ENCODE measurements at regions not wholly inside any gene's neighbourhood (a gene's known extent, or its start where the extent isn't known, plus 50 kb on each side); places are given as distances from the start of the nearest gene placed in this dataset.
"Not testable (repeated sequence)": the region's sequence is repeated elsewhere in the genome, so short reads cannot be mapped to it uniquely, and the experiment has no call there.

- H3K79me2 ChIP-seq (ENCODE audit: control insufficient read depth, low read length), result no peaks in the 10 kb centered on the region
- H3K4me2 ChIP-seq (ENCODE audit: low read length), result no peak overlapping the region
- no peaks in the 10 kb centered on the region for H3F3A ChIP-seq (ENCODE audit: control insufficient read depth, insufficient read depth)
- no peak overlapping the region for H3K4me3 ChIP-seq (ENCODE audit: low read length)
- no peak for TF ChIP-seq EZH2phosphoT487 (IDR thresholded peaks at IDR 0.05; ENCODE audit: borderline replicate concordance, low read length)
- TF ChIP-seq CTCF (IDR thresholded peaks at IDR 0.05; ENCODE audit: low read depth, low read length, poor library complexity, severe bottlenecking), result no peak
- H3K4me1 ChIP-seq (ENCODE audit: control insufficient read depth, low read length), result no peaks in the 10 kb centered on the region
- peaks cover 3% of the 10 kb centered on the region; the same call in 1 of the 2 replicates for H3K9me3 ChIP-seq (ENCODE audit: control insufficient read depth, insufficient read depth, low read length)
- no peaks in the 10 kb centered on the region for H3K36me3 ChIP-seq (ENCODE audit: control insufficient read depth, low read length)
- H4K20me1 ChIP-seq (ENCODE audit: control insufficient read depth, insufficient read depth, low read depth, low read length), result no peaks in the 10 kb centered on the region
- peaks cover 2% of the 10 kb centered on the region; the same call in 1 of the 2 replicates for H3K27me3 ChIP-seq (ENCODE audit: control insufficient read depth, low read length)
- H3K27ac ChIP-seq (ENCODE audit: low read depth, low read length), result no peak overlapping the region
- no peaks in the 10 kb centered on the region for H3K9me2 ChIP-seq (replicated peaks; ENCODE audit: control insufficient read depth, low read length)
These were observed 111.5 kb downstream of the PSMG1 start for GRCh38 chr21:39071623-39072214.

DNA sequence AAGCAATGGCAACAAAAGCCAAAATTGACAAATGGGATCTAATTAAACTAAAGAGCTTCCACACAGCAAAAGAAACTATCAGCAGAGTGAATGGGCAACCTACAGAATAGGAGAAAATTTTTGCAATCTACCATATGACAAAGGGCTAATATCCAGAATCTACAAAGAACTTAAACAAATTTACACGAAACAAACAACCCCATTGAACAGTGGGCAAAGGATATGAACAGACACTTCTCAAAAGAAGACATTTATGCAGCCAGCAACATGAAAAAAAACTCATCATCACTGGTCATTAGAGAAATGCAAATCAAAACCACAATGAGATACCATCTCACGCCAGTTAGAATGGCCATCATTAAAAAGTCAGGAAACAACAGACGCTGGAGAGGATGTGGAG lies 113.4 kb downstream of the PSMG1 start:
- not testable (repeated sequence) for H3K9me2 ChIP-seq (replicated peaks; ENCODE audit: control insufficient read depth, low read length); H3K36me3 ChIP-seq (ENCODE audit: control insufficient read depth, low read length); H3K4me1 ChIP-seq (ENCODE audit: control insufficient read depth, low read length); H3K27me3 ChIP-seq (ENCODE audit: control insufficient read depth, low read length); H3K4me3 ChIP-seq (ENCODE audit: low read length); H4K20me1 ChIP-seq (ENCODE audit: control insufficient read depth, insufficient read depth, low read depth, low read length); H3K27ac ChIP-seq (ENCODE audit: low read depth, low read length); H3K79me2 ChIP-seq (ENCODE audit: control insufficient read depth, low read length); H3K9me3 ChIP-seq (ENCODE audit: control insufficient read depth, insufficient read depth, low read length); H3F3A ChIP-seq (ENCODE audit: control insufficient read depth, insufficient read depth); H3K4me2 ChIP-seq (ENCODE audit: low read length)

- H4K20me1 ChIP-seq (ENCODE audit: control insufficient read depth, insufficient read depth, low read depth, low read length), result no peaks in the 10 kb centered on the region
- peaks cover under 1% of the 10 kb centered on the region; the same call in 1 of the 2 replicates for H3K27me3 ChIP-seq (ENCODE audit: control insufficient read depth, low read length)
- H3K79me2 ChIP-seq (ENCODE audit: control insufficient read depth, low read length), result no peaks in the 10 kb centered on the region
- H3F3A ChIP-seq (ENCODE audit: control insufficient read depth, insufficient read depth), result no peaks in the 10 kb centered on the region
- no peaks in the 10 kb centered on the region for H3K36me3 ChIP-seq (ENCODE audit: control insufficient read depth, low read length)
- no peaks in the 10 kb centered on the region for H3K9me3 ChIP-seq (ENCODE audit: control insufficient read depth, insufficient read depth, low read length)
- no peaks in the 10 kb centered on the region for H3K9me2 ChIP-seq (replicated peaks; ENCODE audit: control insufficient read depth, low read length)
- no peak overlapping the region for H3K4me3 ChIP-seq (ENCODE audit: low read length)
- H3K4me2 ChIP-seq (ENCODE audit: low read length), result no peak overlapping the region
- no peaks in the 10 kb centered on the region for H3K4me1 ChIP-seq (ENCODE audit: control insufficient read depth, low read length)
- TF ChIP-seq EZH2phosphoT487 (IDR thresholded peaks at IDR 0.05; ENCODE audit: borderline replicate concordance, low read length) (no peak), CTCF (IDR thresholded peaks at IDR 0.05; ENCODE audit: low read depth, low read length, poor library complexity, severe bottlenecking) (no peak)
- no peak overlapping the region for H3K27ac ChIP-seq (ENCODE audit: low read depth, low read length)
These were observed 116.1 kb downstream of the PSMG1 start for GRCh38 chr21:39066829-39067780.

DNA sequence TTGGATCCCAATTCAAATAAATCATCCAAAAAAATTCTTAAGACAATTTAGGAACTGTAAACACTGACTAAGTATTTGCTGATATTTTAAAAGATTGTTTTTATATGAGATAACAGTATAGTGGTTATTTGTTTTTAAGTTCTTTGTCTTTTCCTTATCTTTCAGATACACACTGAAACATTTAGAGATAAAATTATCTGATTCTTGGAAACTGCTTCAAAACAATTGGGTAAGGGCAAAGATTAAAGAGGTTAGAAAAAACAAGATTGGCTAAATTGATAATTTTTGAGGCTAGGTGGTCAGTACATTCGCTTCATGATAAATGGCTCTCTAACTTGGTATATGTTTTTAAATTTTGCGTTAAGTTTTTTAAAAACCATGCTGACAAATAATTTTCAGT lies 117.3 kb downstream of the PSMG1 start:
- H3K27me3 ChIP-seq (ENCODE audit: control insufficient read depth, low read length), result no peaks in the 10 kb centered on the region
- H3F3A ChIP-seq (ENCODE audit: control insufficient read depth, insufficient read depth), result no peaks in the 10 kb centered on the region
- TF ChIP-seq CTCF (IDR thresholded peaks at IDR 0.05; ENCODE audit: low read depth, low read length, poor library complexity, severe bottlenecking) (no peak), EZH2phosphoT487 (IDR thresholded peaks at IDR 0.05; ENCODE audit: borderline replicate concordance, low read length) (no peak)
- no peaks in the 10 kb centered on the region for H3K79me2 ChIP-seq (ENCODE audit: control insufficient read depth, low read length)
- H3K27ac ChIP-seq (ENCODE audit: low read depth, low read length), result no peak overlapping the region
- no peaks in the 10 kb centered on the region for H3K9me3 ChIP-seq (ENCODE audit: control insufficient read depth, insufficient read depth, low read length)
- H3K4me1 ChIP-seq (ENCODE audit: control insufficient read depth, low read length), result no peaks in the 10 kb centered on the region
- no peaks in the 10 kb centered on the region for H3K9me2 ChIP-seq (replicated peaks; ENCODE audit: control insufficient read depth, low read length)
- H3K4me2 ChIP-seq (ENCODE audit: low read length), result no peak overlapping the region
- H3K4me3 ChIP-seq (ENCODE audit: low read length), result no peak overlapping the region
- no peaks in the 10 kb centered on the region for H3K36me3 ChIP-seq (ENCODE audit: control insufficient read depth, low read length)
- H4K20me1 ChIP-seq (ENCODE audit: control insufficient read depth, insufficient read depth, low read depth, low read length), result no peaks in the 10 kb centered on the region
